ENCODE measurements at regions not wholly inside any gene's neighbourhood (a gene's known extent, or its start where the extent isn't known, plus 50 kb on each side); places are given as distances from the start of the nearest gene placed in this dataset.

DNA sequence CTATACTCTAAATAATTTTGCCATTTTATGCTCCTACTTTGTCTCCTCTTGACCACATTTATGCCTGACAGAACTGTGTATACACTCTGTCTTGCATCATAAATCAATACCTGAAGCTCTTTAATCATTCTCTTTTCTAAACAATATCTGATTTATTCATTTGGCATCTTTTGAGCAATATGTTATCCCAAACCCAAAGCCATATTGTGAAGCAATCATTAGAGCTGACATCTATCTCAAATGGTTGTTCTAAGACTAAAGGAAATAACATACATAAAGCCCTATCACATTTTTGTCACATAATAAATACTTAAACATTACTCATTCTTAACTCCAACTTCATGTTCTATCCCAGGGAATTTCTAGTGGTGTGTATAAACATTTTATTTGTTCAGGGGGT is 717.6 kb downstream of the SORCS1 start:
- Histone ChIP-seq H3K36me3 (ENCODE audit: control insufficient read depth in 3 of 3, insufficient read depth in 2 of 3, low read depth in 1 of 3, low read length in 3 of 3) (no peaks in the 10 kb centered on the region), H3K9me3 (ENCODE audit: control insufficient read depth in 2 of 2, insufficient read depth in 1 of 2, low read depth in 1 of 2, low read length in 1 of 2) (no peaks in the 10 kb centered on the region), H3K27ac (ENCODE audit: low read depth in 1 of 3, low read length in 2 of 3) (no peak overlapping the region), H3K4me3 (ENCODE audit: low read depth in 1 of 3, low read length in 3 of 3) (no peak overlapping the region), H3K27me3 (ENCODE audit: control insufficient read depth in 3 of 3, insufficient read depth in 3 of 3, low read length in 3 of 3) (no peaks in the 10 kb centered on the region), H3K4me1 (ENCODE audit: control insufficient read depth in 3 of 3, insufficient read depth in 2 of 3, low read depth in 1 of 3, low read length in 2 of 3) (no peaks in the 10 kb centered on the region)
- no peak for FAIRE-seq
- no peak for DNase-seq

DNA sequence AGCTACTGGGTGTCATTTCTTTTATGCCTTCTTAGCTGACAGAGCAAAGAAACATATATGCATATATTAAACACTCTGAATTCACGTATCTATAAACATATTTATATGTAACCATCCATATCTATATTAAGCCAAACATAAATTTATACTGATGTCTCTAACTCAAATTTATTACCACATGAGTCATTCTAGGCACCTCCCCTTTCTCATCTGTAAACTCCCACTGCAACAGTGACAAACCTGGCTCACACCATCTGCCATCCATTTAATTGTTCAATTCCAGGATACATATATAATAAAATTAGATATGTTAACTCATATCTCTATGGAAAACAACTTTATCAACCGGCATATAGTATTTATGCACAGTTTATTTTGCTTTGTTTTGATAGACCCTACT is 722.3 kb downstream of the SORCS1 start:
- no peak for FAIRE-seq
- no peak overlapping the region for H3K4me3 ChIP-seq (ENCODE audit: low read depth in 1 of 3, low read length in 3 of 3)
- no peaks in the 10 kb centered on the region for H3K9me3 ChIP-seq (ENCODE audit: control insufficient read depth in 2 of 2, insufficient read depth in 1 of 2, low read depth in 1 of 2, low read length in 1 of 2)
- no peaks in the 10 kb centered on the region for H3K36me3 ChIP-seq (ENCODE audit: control insufficient read depth in 3 of 3, insufficient read depth in 2 of 3, low read depth in 1 of 3, low read length in 3 of 3)
- no peak overlapping the region for H3K27ac ChIP-seq (ENCODE audit: low read depth in 1 of 3, low read length in 2 of 3)
- no peaks in the 10 kb centered on the region for H3K27me3 ChIP-seq (ENCODE audit: control insufficient read depth in 3 of 3, insufficient read depth in 3 of 3, low read length in 3 of 3)
- no peaks in the 10 kb centered on the region for H3K4me1 ChIP-seq (ENCODE audit: control insufficient read depth in 3 of 3, insufficient read depth in 2 of 3, low read depth in 1 of 3, low read length in 2 of 3)
- WGBS, 3 donors: 42 to 74% (median 47%) methylated on average over 2 of the region's 2 CpGs
- no peak for DNase-seq

DNA sequence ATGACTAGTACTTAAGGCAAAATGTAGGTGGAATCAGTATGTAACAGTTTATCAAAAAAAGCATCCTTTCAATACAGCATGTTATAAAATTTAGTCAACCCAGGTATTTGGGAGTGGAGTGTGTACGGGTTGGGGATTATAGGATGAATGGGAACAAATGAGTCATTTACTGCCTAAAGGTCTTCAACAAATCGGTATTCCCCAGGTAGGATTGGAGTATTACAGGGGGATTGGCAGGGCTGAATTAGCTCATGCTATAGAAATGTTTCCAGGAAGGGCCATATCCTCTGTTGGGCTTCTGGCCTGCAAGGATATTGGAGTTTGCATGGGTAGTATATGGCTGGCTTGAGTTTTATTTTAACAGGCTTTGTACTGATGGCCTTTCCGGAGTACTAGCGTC is 723.7 kb downstream of the SORCS1 start:
- H3K4me1 ChIP-seq (ENCODE audit: control insufficient read depth in 3 of 3, insufficient read depth in 2 of 3, low read depth in 1 of 3, low read length in 2 of 3): no peaks in the 10 kb centered on the region
- WGBS, 3 donors: 66 to 86% (median 76%) methylated on average over 4 of the region's 4 CpGs

DNA sequence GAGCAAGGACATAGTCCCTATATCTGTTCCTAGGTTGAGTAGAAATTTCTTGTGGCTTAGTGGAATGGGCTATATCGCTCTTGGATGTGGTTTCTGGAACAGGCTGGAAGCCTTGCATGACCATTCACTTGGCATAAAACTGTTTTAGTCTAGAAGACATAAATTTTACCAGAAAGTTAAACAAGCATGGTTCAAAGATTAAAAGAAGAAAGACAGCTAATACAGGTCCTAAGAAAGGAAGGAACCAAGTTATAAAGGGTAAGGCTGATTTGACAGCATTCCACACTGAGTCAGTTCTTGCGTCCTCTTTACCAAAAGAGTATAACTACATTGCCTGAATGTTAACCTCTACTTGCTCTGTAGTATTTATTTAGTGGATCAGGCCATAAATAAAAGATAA is 724.2 kb downstream of the SORCS1 start:
- no peaks in the 10 kb centered on the region for H3K4me1 ChIP-seq (ENCODE audit: control insufficient read depth in 3 of 3, insufficient read depth in 2 of 3, low read depth in 1 of 3, low read length in 2 of 3)
- H3K4me3 ChIP-seq (ENCODE audit: low read depth in 1 of 3, low read length in 3 of 3): no peak overlapping the region
- no peak overlapping the region for H3K27ac ChIP-seq (ENCODE audit: low read depth in 1 of 3, low read length in 2 of 3)
- H3K27me3 ChIP-seq (ENCODE audit: control insufficient read depth in 3 of 3, insufficient read depth in 3 of 3, low read length in 3 of 3): no peaks in the 10 kb centered on the region
- H3K36me3 ChIP-seq (ENCODE audit: control insufficient read depth in 3 of 3, insufficient read depth in 2 of 3, low read depth in 1 of 3, low read length in 3 of 3): no peaks in the 10 kb centered on the region
- H3K9me3 ChIP-seq (ENCODE audit: control insufficient read depth in 2 of 2, insufficient read depth in 1 of 2, low read depth in 1 of 2, low read length in 1 of 2): no peaks in the 10 kb centered on the region
- 75 to 83% (median 78%) methylated on average over 2 of the region's 2 CpGs for WGBS, 3 donors
- FAIRE-seq: no peak
- no peak for DNase-seq

More for the DNA sequence above, 723.7 kb downstream of the SORCS1 start:
- Histone ChIP-seq H3K27me3 (ENCODE audit: control insufficient read depth in 3 of 3, insufficient read depth in 3 of 3, low read length in 3 of 3) (no peaks in the 10 kb centered on the region), H3K36me3 (ENCODE audit: control insufficient read depth in 3 of 3, insufficient read depth in 2 of 3, low read depth in 1 of 3, low read length in 3 of 3) (no peaks in the 10 kb centered on the region), H3K4me3 (ENCODE audit: low read depth in 1 of 3, low read length in 3 of 3) (no peak overlapping the region), H3K9me3 (ENCODE audit: control insufficient read depth in 2 of 2, insufficient read depth in 1 of 2, low read depth in 1 of 2, low read length in 1 of 2) (no peaks in the 10 kb centered on the region), H3K27ac (ENCODE audit: low read depth in 1 of 3, low read length in 2 of 3) (no peak overlapping the region)
- no peak for FAIRE-seq
- DNase-seq: no peak

DNA sequence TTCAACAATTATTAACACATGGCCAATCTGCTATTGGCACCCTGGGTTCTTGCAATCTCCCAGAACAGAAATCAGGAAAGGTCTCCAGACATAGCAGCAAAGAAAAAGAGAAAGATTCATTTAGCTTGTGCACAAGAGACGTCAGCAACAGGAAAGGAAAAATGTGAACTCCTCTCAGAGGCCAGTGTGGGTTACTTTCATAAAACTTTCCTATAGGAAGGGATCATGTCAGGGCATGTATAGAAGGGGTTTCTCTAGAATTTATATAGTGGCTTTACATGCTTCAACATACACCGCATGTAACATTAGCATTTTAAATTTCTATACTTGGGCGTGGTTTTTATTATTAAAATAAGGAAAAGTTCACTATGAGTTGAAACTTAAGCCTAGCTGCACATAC is 725.1 kb downstream of the SORCS1 start:
- no peaks in the 10 kb centered on the region for H3K36me3 ChIP-seq (ENCODE audit: control insufficient read depth in 3 of 3, insufficient read depth in 2 of 3, low read depth in 1 of 3, low read length in 3 of 3)
- no peak overlapping the region for H3K4me3 ChIP-seq (ENCODE audit: low read depth in 1 of 3, low read length in 3 of 3)
- no peaks in the 10 kb centered on the region for H3K27me3 ChIP-seq (ENCODE audit: control insufficient read depth in 3 of 3, insufficient read depth in 3 of 3, low read length in 3 of 3)
- FAIRE-seq: no peak
- no peaks in the 10 kb centered on the region for H3K4me1 ChIP-seq (ENCODE audit: control insufficient read depth in 3 of 3, insufficient read depth in 2 of 3, low read depth in 1 of 3, low read length in 2 of 3)
- DNase-seq: no peak
- H3K27ac ChIP-seq (ENCODE audit: low read depth in 1 of 3, low read length in 2 of 3): no peak overlapping the region
- 61 to 73% (median 64%) methylated on average over 3 of the region's 3 CpGs for WGBS, 3 donors
- no peaks in the 10 kb centered on the region for H3K9me3 ChIP-seq (ENCODE audit: control insufficient read depth in 2 of 2, insufficient read depth in 1 of 2, low read depth in 1 of 2, low read length in 1 of 2)

DNA sequence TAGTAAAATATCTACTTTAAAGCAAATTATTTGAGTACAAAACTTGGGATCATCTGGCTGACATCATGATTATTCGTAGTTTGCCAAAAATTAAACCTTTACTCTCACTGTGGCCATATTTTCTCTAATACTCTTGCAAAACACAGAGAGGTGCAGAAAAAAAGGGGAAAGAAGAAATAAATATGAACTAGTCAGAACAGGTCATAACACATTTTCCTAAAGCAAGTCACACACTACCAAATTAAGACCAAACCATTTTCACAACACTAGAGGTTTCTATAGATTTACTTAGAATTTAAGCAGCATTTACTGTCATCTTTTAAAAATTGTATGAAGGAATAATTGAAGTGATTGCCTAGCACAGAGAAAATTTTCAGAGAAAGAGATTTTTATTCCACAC is 726.1 kb downstream of the SORCS1 start:
- Histone ChIP-seq H3K4me3 (ENCODE audit: low read depth in 1 of 3, low read length in 3 of 3) (no peak overlapping the region), H3K27ac (ENCODE audit: low read depth in 1 of 3, low read length in 2 of 3) (no peak overlapping the region), H3K36me3 (ENCODE audit: control insufficient read depth in 3 of 3, insufficient read depth in 2 of 3, low read depth in 1 of 3, low read length in 3 of 3) (no peaks in the 10 kb centered on the region), H3K9me3 (ENCODE audit: control insufficient read depth in 2 of 2, insufficient read depth in 1 of 2, low read depth in 1 of 2, low read length in 1 of 2) (no peaks in the 10 kb centered on the region), H3K27me3 (ENCODE audit: control insufficient read depth in 3 of 3, insufficient read depth in 3 of 3, low read length in 3 of 3) (no peaks in the 10 kb centered on the region), H3K4me1 (ENCODE audit: control insufficient read depth in 3 of 3, insufficient read depth in 2 of 3, low read depth in 1 of 3, low read length in 2 of 3) (no peaks in the 10 kb centered on the region)
- FAIRE-seq (no peak), DNase-seq (no peak)
- 53 to 62% (median 59%) methylated on average over 1 of the region's 1 CpG for WGBS, 3 donors

DNA sequence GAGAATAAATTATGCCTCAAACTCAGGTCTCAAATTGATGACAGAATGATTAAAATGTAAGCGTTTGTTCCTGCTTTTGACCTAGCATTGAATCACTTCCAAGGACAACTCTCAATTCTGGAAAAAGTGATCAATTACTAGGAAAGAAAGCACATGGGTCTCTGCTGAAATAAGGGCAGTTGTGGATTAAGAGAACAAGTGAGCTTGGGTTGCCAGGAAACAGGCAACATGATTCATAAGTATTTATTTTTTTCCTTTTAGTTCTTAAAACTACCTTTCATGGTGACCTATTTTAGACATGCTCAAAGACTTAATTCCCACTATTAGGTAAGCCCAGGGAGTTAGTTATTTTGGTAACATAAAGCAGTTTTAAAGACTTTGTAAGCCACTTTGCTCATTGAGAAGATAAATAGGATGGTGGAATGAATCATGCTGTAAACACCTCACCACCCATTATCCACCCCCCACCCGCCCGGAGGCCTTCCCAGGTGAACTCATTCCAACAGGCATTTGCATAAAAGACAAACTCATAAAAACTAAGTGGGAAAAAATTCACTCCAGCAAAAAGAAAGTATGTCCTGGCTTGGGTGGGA is 728.3 kb downstream of the SORCS1 start:
- FAIRE-seq: no peak
- Histone ChIP-seq H3K36me3 (ENCODE audit: control insufficient read depth in 3 of 3, insufficient read depth in 2 of 3, low read depth in 1 of 3, low read length in 3 of 3) (no peaks in the 10 kb centered on the region), H3K4me3 (ENCODE audit: low read depth in 1 of 3, low read length in 3 of 3) (no peak overlapping the region), H3K27ac (ENCODE audit: low read depth in 1 of 3, low read length in 2 of 3) (no peak overlapping the region), H3K4me1 (ENCODE audit: control insufficient read depth in 3 of 3, insufficient read depth in 2 of 3, low read depth in 1 of 3, low read length in 2 of 3) (no peaks in the 10 kb centered on the region), H3K27me3 (ENCODE audit: control insufficient read depth in 3 of 3, insufficient read depth in 3 of 3, low read length in 3 of 3) (no peaks in the 10 kb centered on the region), H3K9me3 (ENCODE audit: control insufficient read depth in 2 of 2, insufficient read depth in 1 of 2, low read depth in 1 of 2, low read length in 1 of 2) (no peaks in the 10 kb centered on the region)
- WGBS, 3 donors: 55 to 84% (median 73%) methylated on average over 3 of the region's 3 CpGs
- no peak for DNase-seq

DNA sequence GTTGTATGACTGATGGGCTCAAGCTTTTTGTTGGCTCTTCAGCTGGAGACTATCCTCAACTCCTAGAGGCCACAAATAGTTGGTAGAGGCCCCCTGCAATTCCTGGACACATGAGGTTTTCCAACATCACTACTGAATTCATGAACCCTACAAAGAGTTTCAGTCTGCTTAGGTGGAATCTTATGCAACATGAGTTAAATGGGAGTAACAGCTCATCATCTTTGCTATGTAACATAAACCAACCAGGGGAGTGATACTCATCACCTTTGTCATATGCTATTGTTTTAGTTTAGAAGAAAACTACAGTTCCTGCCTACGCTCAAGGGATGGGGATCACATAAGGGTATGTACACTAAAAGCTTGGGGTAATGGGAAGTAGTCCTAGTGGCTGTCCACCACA is 729.4 kb downstream of the SORCS1 start:
- Histone ChIP-seq H3K4me1 (ENCODE audit: control insufficient read depth in 3 of 3, insufficient read depth in 2 of 3, low read depth in 1 of 3, low read length in 2 of 3) (no peaks in the 10 kb centered on the region), H3K36me3 (ENCODE audit: control insufficient read depth in 3 of 3, insufficient read depth in 2 of 3, low read depth in 1 of 3, low read length in 3 of 3) (no peaks in the 10 kb centered on the region), H3K9me3 (ENCODE audit: control insufficient read depth in 2 of 2, insufficient read depth in 1 of 2, low read depth in 1 of 2, low read length in 1 of 2) (no peaks in the 10 kb centered on the region), H3K27me3 (ENCODE audit: control insufficient read depth in 3 of 3, insufficient read depth in 3 of 3, low read length in 3 of 3) (no peaks in the 10 kb centered on the region), H3K27ac (ENCODE audit: low read depth in 1 of 3, low read length in 2 of 3) (no peak overlapping the region), H3K4me3 (ENCODE audit: low read depth in 1 of 3, low read length in 3 of 3) (no peak overlapping the region)
- WGBS, 3 donors: 74 to 90% (median 83%) methylated on average over 1 of the region's 1 CpG
- no peak for FAIRE-seq
- no peak for DNase-seq

DNA sequence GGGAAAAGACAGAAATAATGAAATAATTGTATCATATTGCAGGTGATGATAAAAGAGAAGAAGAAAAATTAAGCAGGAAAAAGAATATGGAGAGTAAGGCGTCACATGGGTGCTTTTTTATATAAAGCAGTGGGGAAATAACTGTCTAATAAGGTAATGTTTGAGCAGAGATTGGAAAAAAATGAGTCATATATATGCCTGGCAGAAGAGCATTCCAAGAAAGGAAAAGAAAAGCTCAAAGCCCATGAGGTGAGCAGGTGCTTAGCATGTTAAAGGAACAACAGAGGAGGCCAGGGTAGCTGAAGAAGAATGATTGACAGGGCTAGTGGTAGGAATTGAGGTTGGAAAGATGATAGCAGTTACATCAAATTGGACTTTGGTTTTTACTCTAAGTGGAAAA is 739.5 kb downstream of the SORCS1 start:
- FAIRE-seq (no peak), DNase-seq (no peak)
- no peaks in the 10 kb centered on the region for H3K36me3 ChIP-seq (ENCODE audit: control insufficient read depth in 3 of 3, insufficient read depth in 2 of 3, low read depth in 1 of 3, low read length in 3 of 3)
- H3K27me3 ChIP-seq (ENCODE audit: control insufficient read depth in 3 of 3, insufficient read depth in 3 of 3, low read length in 3 of 3): no peaks in the 10 kb centered on the region
- no peak overlapping the region for H3K4me3 ChIP-seq (ENCODE audit: low read depth in 1 of 3, low read length in 3 of 3)
- WGBS, 3 donors: 69 to 81% (median 74%) methylated on average over 1 of the region's 1 CpG
- no peaks in the 10 kb centered on the region for H3K4me1 ChIP-seq (ENCODE audit: control insufficient read depth in 3 of 3, insufficient read depth in 2 of 3, low read depth in 1 of 3, low read length in 2 of 3)
- H3K27ac ChIP-seq (ENCODE audit: low read depth in 1 of 3, low read length in 2 of 3): no peak overlapping the region
- H3K9me3 ChIP-seq (ENCODE audit: control insufficient read depth in 2 of 2, insufficient read depth in 1 of 2, low read depth in 1 of 2, low read length in 1 of 2): no peaks in the 10 kb centered on the region
